GM21529 (cell line): ENCODE measurements at regions not wholly inside any gene's neighbourhood (a gene's known extent, or its start where the extent isn't known, plus 50 kb on each side); places are given as distances from the start of the nearest gene placed in this dataset.

Experiments
- ATAC-seq: cut with Tn5 transposase; IDR thresholded peaks from one replicate; pipeline ENCODE4 v1.9.1; 2021; ENCODE audit not compliant: unreplicated experiment

DNA sequence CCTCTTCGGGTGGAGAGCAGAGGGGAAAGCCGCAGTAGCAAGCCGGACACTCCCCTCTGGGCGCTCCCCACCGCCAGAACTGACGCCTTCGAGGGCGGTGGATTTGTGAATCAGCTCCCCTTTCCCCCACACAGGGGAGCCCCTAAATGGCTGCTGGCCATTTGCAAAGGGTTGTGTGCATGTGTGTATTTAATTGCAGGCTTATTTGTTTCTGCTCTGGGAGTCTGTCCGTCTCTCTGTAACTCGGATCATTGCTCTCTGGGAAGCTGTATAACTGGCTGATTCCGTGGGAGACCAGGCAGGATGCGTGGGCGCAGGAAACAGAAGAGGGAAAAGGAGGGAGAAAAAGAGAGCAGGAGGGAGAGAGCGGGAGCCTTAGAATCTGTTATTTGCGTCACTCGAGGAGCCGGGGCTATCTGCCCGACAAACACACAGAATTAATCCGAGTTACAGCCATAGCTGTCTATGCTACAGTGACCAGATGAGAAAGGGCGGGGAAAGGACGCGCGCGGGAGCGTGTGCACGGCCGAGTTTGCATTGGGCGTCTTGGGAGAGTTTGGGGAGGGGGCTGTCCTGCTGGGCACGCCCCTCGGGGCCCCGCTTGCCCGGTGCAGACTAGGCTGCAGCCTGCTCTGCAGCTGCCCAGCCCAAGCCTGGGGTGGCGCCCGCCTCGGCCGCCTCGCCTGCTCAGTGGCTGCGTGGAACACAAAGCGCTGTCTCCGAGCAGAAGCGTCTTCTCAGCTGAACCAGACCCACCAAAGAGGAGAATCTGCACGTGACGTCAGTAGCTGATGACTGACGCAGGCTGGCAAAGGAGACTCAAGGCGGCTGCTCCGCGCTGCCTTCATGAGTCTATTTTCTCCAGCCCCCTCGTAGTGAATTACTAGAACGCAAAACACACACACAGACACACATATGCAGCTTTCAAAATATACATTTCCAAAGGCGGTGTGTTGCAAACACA is 105.3 kb upstream of the HSD17B12 start:
- no peak for ATAC-seq

DNA sequence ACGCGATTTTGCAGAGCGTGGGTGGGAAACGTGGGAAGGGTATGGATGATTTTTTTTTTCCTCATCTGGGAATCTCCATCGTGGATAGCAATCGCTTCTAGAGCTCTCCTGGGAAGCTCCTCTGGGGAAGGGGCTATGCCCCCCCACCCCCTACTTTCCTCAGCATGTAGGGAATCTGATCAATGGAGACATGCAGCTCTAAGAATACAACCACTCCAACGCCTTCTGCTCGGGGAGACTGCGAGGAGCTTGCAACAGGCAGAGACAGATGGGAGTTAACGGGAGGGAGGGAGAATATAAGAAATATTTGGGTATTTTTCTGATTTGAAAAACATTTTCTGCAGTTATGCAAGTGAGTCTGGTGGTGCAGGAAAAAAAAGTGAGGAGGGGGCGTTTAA is 104.6 kb upstream of the HSD17B12 start:
- ATAC-seq, result no peak

DNA sequence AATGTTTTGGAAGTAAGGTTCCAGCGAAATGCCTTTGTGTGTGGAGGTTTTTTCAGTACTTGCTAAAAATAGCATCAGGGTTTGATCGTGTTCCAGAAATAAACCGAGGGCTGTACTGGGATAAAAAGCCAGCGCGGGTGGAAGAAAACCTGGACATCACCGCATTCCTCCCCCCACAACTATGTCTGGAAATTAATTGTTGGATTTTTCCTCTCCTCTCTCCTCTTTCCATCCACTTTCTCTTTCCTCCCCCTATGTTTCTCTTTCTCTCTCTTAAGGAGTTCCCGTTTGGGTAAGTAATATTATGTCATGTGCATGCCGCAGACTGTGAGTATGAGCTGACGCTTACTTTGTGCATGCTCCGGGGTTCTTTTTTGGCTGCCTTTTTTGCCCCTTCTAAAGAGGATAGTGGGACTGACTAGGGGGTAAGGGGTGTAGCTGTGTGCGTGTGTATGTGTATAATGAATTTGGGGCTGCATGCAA is 104.2 kb upstream of the HSD17B12 start:
- no peak for ATAC-seq

DNA sequence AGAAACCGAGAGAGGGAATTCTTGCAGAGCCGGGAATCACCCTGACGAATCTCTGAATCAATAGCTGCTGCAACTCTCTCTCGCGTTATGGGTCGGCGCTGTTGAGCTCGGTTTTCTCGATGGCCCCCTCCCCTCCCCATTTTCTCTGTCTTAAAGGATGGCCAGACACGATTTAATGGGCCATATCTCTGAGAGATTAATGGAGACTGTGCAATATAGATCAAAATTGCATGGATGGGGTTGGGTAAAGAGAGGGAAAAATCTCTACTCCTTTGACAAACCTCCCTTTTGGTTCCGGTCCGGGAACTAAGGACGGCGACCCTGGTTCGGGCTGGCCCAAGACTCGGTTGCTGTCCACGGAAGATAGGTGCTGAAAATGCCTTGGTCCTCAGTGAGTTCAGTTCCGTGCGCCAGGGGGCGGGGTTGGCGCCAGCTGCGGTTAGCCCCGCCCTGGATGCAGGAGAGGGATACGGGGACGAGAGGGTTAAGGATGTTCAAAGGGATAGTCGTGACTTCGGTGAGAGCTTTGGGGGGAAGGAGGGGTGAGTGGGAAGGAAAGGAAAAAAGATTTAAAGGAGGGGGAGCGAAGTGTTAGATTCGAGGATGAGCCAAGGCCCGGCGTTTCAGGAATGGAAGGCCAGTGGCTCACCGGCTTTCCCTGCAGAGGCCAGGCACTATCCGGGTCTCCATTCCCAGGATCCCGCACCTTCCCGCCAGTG is 103.6 kb upstream of the HSD17B12 start:
- ATAC-seq, result no peak

DNA sequence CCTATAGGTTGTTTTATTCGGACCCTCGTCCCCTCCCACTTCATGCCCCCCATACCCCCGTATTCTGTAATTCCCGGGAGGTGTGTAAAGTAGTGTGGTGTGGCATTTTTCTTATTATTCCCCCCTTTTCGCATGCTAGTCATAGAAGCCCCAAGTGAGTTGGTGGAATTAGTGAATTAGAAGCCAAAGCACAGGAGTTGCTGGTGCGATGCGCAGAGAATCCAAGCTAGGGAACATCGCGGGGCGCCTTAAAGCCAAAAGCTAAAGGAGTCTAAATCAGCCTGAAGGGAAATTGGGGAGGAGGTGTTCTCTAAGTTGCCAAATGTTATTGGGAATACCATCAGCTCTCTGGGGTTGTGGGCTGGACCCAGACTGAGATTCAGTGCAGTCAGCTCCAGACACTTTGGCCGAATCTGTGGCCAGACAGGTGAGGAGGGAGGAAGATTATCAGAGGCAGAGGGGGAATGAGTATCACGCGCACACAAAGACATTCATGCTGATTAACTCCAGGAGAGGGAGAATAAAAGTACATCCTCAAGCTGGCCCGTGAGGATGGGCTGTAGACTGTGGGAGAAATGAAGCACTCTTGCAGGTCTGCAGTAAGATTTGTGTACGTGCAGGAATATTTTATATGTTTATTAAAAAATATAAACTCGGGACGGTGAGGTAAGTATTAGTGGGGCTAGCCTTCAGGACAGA is 102.8 kb upstream of the HSD17B12 start:
- no peak for ATAC-seq

DNA sequence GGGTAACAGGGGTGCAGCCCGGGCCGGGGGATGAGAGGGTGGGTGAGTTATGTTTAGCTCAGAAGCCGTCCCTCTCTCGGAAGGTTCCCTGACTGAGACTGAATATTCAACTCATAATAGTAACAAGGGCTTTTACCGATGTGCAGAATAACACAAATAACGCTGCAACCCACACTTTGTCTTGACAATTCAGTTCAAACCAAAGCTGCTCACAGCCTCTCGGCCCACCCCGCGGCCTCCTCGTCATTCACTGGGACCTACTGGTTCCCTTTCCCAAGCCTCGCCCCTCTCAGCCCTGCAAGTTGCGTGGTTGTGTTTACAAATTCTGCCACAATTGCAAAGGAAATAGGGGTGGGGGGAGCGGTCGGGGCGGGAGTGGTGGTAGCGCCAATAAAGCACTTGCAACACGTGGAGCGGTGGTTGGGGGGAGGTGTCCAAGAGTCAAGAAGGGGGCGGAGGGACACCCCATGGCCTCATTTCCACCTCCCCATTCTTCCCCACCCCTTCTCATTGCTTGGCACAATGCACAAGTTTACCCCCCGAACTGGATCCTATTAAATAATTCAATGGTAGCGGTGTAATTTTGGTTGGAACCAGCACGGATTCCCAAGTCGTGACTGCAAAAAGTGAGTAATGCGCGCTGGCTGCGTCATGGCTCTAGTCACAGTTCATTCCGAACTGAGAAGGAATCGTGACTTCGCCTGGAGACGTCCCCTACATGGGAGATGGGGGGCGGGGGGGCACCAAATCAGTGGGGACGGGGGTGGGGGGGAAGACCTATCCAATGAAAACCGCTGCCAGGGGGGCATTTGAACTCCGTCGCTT is 102.0 kb upstream of the HSD17B12 start:
- ATAC-seq, result no peak

DNA sequence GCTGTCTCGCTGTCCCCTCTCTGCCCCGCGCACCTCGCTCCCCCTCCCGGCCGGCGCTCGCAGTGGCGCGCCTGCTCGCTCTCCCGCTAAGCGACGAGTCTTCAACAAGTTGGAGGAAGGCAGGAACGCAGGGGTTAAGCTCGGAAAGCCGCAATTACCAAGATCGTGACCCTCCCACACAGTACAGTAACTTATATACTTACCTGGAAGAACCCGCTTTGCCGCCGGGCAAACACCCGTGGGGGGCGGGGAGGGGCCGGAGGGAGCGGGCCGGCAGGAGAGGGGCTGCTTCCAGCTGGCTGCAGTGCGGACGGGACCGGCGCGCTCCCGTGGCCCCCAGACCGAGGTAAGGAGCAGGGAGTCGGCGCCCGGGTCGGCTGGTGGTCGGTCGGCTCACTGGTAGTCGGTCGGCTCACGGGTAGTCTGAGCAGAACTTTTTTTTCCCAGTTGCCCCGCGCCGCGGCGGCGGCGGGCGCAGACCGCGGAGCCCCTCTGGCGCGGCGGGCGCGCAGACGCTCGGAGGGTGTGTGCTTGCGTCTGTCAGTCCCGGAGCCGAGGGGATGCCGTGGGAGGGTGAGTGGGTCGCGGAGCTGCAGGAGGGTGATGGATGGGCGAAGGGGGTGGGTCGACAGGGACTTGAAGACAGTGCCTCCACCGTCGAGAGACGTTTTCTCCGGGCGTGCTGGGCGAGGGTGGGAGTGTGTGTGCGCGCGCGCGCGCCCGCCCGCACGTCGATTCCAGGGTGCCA is 101.2 kb upstream of the HSD17B12 start:
- peak; percentile 43 for ATAC-seq

DNA sequence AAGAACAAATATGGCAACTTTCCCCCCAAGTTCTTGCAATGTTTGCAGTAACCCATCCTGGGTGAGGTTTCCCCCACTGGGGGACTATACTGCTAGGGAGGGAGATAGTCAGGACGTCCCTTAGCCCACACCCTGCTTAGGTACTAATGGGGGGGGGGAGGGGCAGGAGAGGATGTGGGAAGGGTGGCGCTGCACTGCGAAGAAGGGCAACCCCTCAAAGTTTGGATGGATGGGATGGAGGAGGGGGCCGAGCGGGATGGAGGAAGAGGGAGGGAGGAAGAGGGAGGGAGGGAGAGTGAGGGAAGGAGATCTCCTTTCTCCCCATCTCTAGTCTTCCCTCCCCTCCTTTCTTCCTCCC is 100.6 kb upstream of the HSD17B12 start:
- no peak for ATAC-seq

DNA sequence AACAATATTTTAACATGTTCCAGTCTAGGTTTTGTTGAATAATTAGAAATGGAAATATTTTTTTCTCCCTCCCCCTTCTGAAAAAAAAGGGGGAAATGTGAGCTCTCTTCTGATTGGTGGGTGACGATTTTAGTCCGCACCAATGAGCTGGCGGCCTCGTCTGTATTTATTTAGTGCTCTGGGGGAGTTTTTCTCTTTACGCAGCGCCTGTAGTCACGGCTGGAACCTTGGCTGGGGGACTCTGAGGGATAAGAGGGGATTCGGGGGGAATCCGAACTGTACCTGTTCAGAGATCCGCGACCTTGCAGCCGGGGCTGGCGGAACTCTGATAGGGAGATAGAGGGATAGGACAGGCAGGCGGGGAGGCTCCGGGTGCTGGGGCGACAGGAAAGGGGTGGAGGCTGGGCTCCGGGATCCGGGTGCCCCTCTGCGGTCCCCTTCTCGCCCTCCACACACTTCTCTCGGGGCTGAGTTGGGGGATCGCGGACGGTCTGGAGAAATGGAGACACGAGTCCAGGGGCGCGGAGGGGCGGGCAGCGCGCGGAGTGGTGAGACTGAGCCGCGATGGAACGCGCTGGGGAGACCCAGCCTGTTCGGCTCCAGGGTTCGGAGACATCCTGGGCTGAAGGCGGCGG is 99.7 kb upstream of the HSD17B12 start:
- ATAC-seq, result no peak

DNA sequence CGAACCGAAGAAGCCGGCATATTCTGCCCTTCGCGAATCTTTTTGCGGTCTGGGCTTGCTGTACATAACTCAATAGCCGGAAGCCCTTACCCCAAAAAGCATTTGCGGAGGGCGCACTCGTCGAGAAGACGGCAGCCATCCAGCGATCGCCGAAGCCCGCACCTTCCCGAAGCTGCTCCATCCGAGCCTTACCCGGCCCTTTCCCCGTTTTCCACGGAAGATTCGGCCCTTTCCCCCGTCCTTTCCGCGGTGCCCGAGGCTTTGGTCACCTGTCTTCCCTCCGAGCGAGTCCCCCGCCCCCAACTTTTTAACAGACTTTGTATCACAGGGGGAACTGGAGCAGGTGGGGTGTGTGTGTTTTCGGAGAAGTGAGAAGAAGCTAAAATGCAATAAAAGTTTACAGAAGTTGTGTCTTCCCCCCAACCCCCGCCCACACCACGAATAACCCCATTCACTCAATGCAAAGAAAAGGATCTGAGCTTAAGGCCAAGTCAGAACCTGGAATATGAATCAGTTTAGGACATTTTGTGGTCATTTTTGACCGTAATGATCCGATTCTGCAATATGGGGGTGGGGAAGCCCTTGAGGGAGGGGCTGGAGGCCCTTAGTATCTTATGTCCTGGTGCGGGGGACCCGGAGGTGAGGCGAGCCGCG is 99.0 kb upstream of the HSD17B12 start:
- ATAC-seq, result no peak

DNA sequence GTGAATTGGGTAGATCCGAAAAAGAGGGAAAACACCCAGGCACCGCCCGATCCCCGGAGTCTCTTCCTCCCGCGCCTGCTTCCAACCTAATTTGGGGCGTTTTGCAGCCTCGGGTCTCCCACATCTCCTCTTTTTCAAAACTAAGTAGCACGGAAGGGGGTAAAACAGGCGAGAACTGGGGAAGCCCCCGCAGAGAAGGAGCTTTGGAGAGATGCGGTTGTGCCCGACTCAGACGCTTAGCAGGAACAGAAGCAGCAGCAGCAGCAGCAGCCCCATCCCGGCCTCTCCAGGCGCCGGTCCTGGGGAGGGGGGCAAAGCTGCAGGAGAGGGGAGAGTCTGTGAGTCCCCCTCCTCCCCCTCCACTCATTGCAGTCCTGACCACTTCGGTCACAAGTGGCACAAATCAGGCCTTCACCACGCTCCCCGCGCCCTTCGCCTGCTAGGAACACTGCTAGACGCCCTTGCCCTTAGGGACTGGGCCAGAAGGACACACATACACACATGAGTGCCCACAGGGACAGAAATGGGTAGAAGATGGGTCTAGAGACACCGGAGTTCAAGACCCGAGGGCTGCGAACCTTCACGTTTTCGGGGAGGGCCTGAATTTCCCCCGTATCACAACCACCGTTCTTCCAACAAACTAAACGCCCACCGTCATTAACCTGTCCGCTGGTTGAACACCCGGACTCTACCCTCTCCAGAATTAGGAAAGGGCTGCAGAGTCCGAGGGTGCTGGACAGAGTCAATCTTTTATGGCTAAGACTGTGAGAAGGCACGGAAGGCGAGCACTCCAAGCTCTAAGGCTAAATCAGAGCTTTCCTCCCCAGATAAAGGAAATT is 98.3 kb upstream of the HSD17B12 start:
- no peak for ATAC-seq

DNA sequence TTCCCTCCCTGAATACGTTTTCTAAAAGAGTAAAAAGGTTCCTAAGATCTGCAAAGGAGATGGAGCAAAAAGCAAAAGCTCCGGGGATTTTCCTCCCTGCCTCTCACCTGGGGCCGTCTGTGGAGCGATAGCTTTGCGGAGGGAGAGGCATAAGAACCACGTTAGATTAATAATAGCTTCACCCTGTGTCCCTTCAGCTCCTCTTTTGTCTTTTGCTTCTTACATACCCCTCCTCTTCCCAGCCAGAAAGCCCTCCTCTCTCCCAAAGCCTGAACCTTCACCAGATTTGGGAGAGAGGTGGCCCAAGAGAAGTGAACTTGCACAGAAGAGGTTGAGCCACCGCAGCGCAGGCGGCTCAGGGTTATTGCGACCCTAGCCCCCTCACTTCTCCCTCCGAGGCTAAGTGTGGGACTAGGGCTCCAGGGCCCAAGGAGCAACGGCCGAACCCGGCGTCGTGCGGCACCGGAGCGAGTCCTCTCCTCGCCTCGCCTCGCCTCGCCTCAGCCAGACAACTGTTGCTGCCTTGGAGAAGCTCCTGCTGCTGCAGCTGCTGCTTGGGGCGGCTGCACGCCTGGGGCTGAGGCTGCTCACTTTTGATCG is 97.6 kb upstream of the HSD17B12 start:
- ATAC-seq, result no peak

DNA sequence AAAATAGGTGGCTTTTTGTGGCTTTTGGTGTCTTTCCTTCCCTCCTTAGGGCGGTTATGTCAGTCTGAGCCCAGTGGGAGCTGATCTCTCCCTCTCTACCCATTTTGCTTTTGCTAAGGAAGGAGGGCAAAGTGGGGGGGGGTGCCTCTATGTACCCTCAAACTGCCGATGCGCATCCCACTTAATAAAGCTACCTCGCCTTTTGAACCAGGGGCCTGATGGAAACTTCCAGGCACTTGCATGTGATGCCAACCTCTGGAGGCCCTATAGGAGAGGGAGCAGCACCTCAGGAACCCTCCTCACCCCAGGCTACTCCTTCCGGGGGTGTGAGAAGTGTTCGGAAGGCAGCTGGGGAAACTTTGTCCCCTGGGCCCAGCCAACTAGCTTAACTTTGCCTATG is 97.0 kb upstream of the HSD17B12 start:
- no peak for ATAC-seq

DNA sequence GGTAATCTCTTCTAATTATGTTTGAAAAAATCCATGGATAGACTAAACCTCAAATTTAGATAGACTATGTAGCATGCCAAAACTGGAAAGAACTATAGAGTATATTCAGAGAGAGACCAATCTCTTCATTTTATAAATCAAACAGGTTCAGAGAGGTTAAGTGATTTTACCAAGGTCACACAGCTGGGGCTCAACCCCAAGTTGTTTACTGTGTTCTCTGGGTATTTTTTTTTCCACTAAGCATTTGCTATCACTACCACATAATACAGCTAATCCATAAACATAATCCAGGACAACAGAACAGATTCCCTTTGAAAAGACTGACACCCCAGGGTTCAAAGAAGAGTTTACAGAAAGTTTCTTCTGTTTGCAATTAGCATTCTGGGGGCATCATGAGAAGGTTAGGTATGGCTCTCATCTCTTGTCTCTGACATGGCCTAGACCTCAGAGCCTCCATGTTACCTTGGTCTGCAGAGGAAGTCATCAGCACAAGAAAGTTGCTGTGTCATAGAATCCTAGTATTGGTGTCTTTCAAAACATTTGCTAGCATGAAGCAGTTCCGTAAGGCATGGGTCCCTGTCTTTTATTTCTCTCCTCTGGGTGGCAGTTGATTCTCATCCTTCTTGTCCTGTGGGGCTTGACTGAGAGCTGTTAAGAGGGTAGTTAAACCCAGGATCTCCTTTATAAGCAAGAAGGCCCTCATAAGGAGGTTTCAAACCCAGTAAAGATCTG is 94.5 kb upstream of the HSD17B12 start:
- ATAC-seq, result no peak

DNA sequence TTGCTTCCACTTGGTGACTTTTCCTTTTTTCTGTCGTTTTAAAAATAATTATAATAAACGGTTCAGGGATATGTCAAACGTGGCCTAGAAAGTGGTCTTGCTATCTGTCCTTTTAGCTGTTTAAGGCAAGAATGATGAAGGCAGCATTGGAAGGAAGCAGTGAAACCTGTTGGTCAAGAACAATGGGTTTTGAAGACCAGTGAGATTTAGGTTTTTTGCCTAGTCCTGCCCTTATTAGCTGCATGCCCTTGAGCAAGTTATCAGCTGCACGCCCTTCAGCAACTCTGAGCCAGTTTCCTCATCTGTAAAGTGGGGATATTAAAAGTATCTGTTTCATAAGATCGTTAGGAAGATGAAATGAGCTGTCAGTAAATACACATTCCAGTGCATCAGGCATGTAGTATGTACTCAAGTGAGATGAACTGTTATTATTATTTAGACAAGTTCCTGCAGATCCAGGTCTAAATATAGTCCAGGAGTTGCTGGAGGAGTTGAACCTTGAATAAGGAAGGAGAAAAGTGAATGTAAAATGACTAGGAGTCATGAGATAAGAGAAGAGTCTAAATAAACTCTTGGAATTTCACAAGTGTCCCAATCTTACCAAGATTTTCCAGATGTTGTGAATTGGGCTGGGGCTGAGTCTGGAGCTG is 90.8 kb upstream of the HSD17B12 start:
- ATAC-seq, result no peak

DNA sequence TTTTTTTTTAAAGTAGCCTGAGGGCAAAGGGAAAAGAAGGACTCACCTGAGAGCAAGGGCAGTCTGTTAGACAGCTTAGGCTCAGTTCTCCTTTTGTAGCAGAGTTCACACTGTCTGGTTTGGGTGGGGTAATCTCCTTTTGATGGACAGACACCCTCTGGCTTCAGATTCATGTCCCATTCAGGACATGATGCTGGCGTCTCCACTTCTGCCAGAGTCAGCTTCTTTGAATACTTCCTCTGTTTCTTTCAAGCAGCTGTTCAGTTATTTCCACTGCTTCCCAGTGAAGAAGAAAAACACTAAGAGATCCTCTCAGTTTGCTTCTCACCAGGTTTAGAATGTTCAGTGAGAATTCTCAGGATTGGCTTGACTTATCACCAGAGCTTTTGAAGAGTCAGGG is 79.0 kb upstream of the HSD17B12 start:
- no peak for ATAC-seq

DNA sequence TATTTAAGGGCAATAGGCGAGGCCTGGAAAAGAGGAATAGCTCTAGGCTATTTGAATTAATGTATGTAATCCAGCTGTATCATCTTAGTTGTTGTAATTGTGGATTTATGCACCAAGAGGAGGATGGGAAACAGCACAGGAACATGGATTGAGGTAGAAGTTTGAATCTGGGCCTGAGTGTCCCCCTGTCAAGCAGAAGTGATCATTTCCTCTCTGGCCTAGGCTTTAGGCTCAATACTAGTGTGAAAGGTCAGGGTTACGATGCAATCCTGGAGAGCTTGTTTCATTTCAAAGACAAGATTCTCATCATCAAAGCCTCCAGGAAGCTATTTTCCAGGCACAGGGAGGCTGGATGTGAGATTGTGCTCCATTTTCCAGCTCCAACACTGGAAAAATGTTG is 77.9 kb upstream of the HSD17B12 start:
- ATAC-seq, result no peak
